Myocyte (in vitro differentiated cells): ENCODE measurements at regions not wholly inside any gene's neighbourhood (a gene's known extent, or its start where the extent isn't known, plus 50 kb on each side); places are given as distances from the start of the nearest gene placed in this dataset.
A peak's percentile ranks its signal among the peaks of the same experiment; 100 is the strongest.

Experiments used
- DNase-seq: peaks from one replicate; pipeline ENCODE4 v3.0.0-alpha.2; 2012; ENCODE audit warnings: low read depth

GRCh38 chr1:193660428-193660827 is 474.0 kb upstream of the B3GALT2 start:
- no peak for DNase-seq

- no peak for DNase-seq
These were observed 472.3 kb upstream of the B3GALT2 start for GRCh38 chr1:193658691-193659090.

GRCh38 chr1:193658081-193658480 is 471.7 kb upstream of the B3GALT2 start:
- DNase-seq, result no peak

GRCh38 chr1:193657552-193657951 is 471.1 kb upstream of the B3GALT2 start:
- DNase-seq, result no peak

GRCh38 chr1:193656841-193657240 is 470.4 kb upstream of the B3GALT2 start:
- no peak for DNase-seq

- peak; percentile 51 for DNase-seq
These were observed 468.7 kb upstream of the B3GALT2 start for GRCh38 chr1:193654951-193655735.

GRCh38 chr1:193649587-193649986 is 463.2 kb upstream of the B3GALT2 start:
- no peak for DNase-seq

- no peak for DNase-seq
These were observed 448.5 kb upstream of the B3GALT2 start for GRCh38 chr1:193634876-193635275.

GRCh38 chr1:193634470-193634869 is 448.1 kb upstream of the B3GALT2 start:
- no peak for DNase-seq

GRCh38 chr1:193633991-193634390 is 447.6 kb upstream of the B3GALT2 start:
- DNase-seq, result no peak

- no peak for DNase-seq
These were observed 446.7 kb upstream of the B3GALT2 start for GRCh38 chr1:193633093-193633492.

- no peak for DNase-seq
These were observed 444.9 kb upstream of the B3GALT2 start for GRCh38 chr1:193631306-193631705.

- no peak for DNase-seq
These were observed 443.5 kb upstream of the B3GALT2 start for GRCh38 chr1:193629875-193630274.

- DNase-seq, result no peak
These were observed 440.3 kb upstream of the B3GALT2 start for GRCh38 chr1:193626695-193627094.

GRCh38 chr1:193625255-193625654 is 438.8 kb upstream of the B3GALT2 start:
- no peak for DNase-seq

GRCh38 chr1:193619911-193620310 is 433.5 kb upstream of the B3GALT2 start:
- no peak for DNase-seq

GRCh38 chr1:193614817-193615216 is 428.4 kb upstream of the B3GALT2 start:
- no peak for DNase-seq

- DNase-seq, result no peak
These were observed 427.9 kb upstream of the B3GALT2 start for GRCh38 chr1:193614275-193614674.

GRCh38 chr1:193613041-193613440 is 426.6 kb upstream of the B3GALT2 start:
- no peak for DNase-seq

- no peak for DNase-seq
These were observed 423.2 kb upstream of the B3GALT2 start for GRCh38 chr1:193609592-193609991.

- no peak for DNase-seq
These were observed 421.4 kb upstream of the B3GALT2 start for GRCh38 chr1:193607787-193608186.

GRCh38 chr1:193606035-193606434 is 419.6 kb upstream of the B3GALT2 start:
- no peak for DNase-seq

GRCh38 chr1:193602705-193603104 is 416.3 kb upstream of the B3GALT2 start:
- no peak for DNase-seq
